ENCODE measurements at regions not wholly inside any gene's neighbourhood (a gene's known extent, or its start where the extent isn't known, plus 50 kb on each side); places are given as distances from the start of the nearest gene placed in this dataset.

GRCh38 chr3:30195352-30195751, 411.0 kb upstream of the TGFBR2 start:
- H3K27ac ChIP-seq (ENCODE audit: low read length), result no peak overlapping the region
- H3K9me3 ChIP-seq (ENCODE audit: control insufficient read depth, insufficient read depth, low read depth, low read length), result no peaks in the 10 kb centered on the region
- H3K4me1 ChIP-seq (ENCODE audit: control insufficient read depth, insufficient read depth, low read length), result no peaks in the 10 kb centered on the region
- BruUV-seq (replicated peaks), result no TSS peak
- in situ Hi-C loops (cut with HindIII; ENCODE audit: low pct_unique_long_range_greater_than_20kb, low sequenced_read_pairs), result no loop called here
- H3K36me3 ChIP-seq (ENCODE audit: control insufficient read depth, insufficient read depth, low read length), result no peaks in the 10 kb centered on the region
- DNase-seq (ENCODE audit: low read depth, low spot score) (no peak), ATAC-seq (no peak)
- intact Hi-C loops (cut with micrococcal nuclease; ENCODE audit: unreplicated experiment), result loop anchor here (5.0 to 10.0 kb wide), 3 partner anchors 81 to 183 kb away; no protein-coding TSS in a partner anchor
- no peak overlapping the region for H3K4me3 ChIP-seq (ENCODE audit: low read depth in 2 of 2, low read length in 2 of 2)
- ChIA-PET POLR2A (no interaction called here), CTCF (no interaction called here)
- TF ChIP-seq CTCF (IDR thresholded peaks at IDR 0.05), result no peak
- no peak for TF ChIP-seq REST (IDR thresholded peaks at IDR 0.05; ENCODE audit: insufficient read depth in 1 of 2, low read depth in 2 of 2, low read length in 1 of 2)
- TF ChIP-seq TCF7L2 (IDR thresholded peaks at IDR 0.05; ENCODE audit: low read depth, low read length), result no peak
- TF ChIP-seq POLR2AphosphoS5 (IDR thresholded peaks at IDR 0.05; ENCODE audit: low read depth, low read length), result no peak
- no peak for TF ChIP-seq SIN3A (IDR thresholded peaks at IDR 0.05; ENCODE audit: borderline replicate concordance, insufficient read depth, low read depth, low read length)
- no peaks in the 10 kb centered on the region for H3K27me3 ChIP-seq (ENCODE audit: control insufficient read depth, insufficient read depth, low read length)

- no TSS peak for BruUV-seq (replicated peaks)
- Histone ChIP-seq H3K4me3 (ENCODE audit: low read depth in 2 of 2, low read length in 2 of 2) (no peak overlapping the region), H3K4me1 (ENCODE audit: control insufficient read depth, insufficient read depth, low read length) (no peaks in the 10 kb centered on the region), H3K27ac (ENCODE audit: low read length) (peak overlapping the region; percentile 12; the same call in 1 of the 2 replicates), H3K27me3 (ENCODE audit: control insufficient read depth, insufficient read depth, low read length) (no peaks in the 10 kb centered on the region), H3K36me3 (ENCODE audit: control insufficient read depth, insufficient read depth, low read length) (no peaks in the 10 kb centered on the region), H3K9me3 (ENCODE audit: control insufficient read depth, insufficient read depth, low read depth, low read length) (no peaks in the 10 kb centered on the region)
- ChIA-PET CTCF (interaction anchor here (0.6 to 1.2 kb wide), 3 partner anchors 63 to 495 kb away, joined by 3 read pairs; no protein-coding TSS in a partner anchor), POLR2A (no interaction called here)
- in situ Hi-C loops (cut with HindIII; ENCODE audit: low pct_unique_long_range_greater_than_20kb, low sequenced_read_pairs) (no loop called here), intact Hi-C loops (cut with micrococcal nuclease; ENCODE audit: unreplicated experiment) (loop anchor here (5.0 to 10.0 kb wide), 3 partner anchors 83 to 186 kb away; no protein-coding TSS in a partner anchor)
- DNase-seq (ENCODE audit: low read depth, low spot score) (no peak), ATAC-seq (no peak)
- TF ChIP-seq TCF7L2 (IDR thresholded peaks at IDR 0.05; ENCODE audit: low read depth, low read length), result no peak
- no peak for TF ChIP-seq POLR2AphosphoS5 (IDR thresholded peaks at IDR 0.05; ENCODE audit: low read depth, low read length)
- TF ChIP-seq CTCF (IDR thresholded peaks at IDR 0.05), result no peak
- no peak for TF ChIP-seq SIN3A (IDR thresholded peaks at IDR 0.05; ENCODE audit: borderline replicate concordance, insufficient read depth, low read depth, low read length)
- TF ChIP-seq REST (IDR thresholded peaks at IDR 0.05; ENCODE audit: insufficient read depth in 1 of 2, low read depth in 2 of 2, low read length in 1 of 2), result no peak
Observed at GRCh38 chr3:30198162-30198561, 408.2 kb upstream of the TGFBR2 start.

Data from Panc1 (cell line).